OCI-LY1 (cell line): ENCODE measurements at regions not wholly inside any gene's neighbourhood (a gene's known extent, or its start where the extent isn't known, plus 50 kb on each side); places are given as distances from the start of the nearest gene placed in this dataset.

Experiments
- H2AFZ ChIP-seq: fragments of 200-600 bp; sonication (generic), shearing (Covaris generic); 2 replicates; pipeline ENCODE4 v1.6.0; 2014; ENCODE audit warnings: antibody characterized with exemption, mild to moderate bottlenecking, low read length
- H3F3A ChIP-seq: fragments of 200-600 bp; sonication (generic), shearing (Covaris generic); 2 replicates; pipeline ENCODE4 v1.6.0; 2014; ENCODE audit warnings: mild to moderate bottlenecking, antibody characterized with exemption, low read length, moderate library complexity; ENCODE audit not compliant: insufficient read depth
- H3K27ac ChIP-seq: fragments of 200-600 bp; sonication (generic); 2 replicates; pipeline ENCODE4 v1.5.1; 2014; ENCODE audit warnings: low read length, mixed run types, mild to moderate bottlenecking, low read depth; ENCODE audit not compliant: poor library complexity, severe bottlenecking
- H3K27me3 ChIP-seq: fragments of 200-600 bp; sonication (generic); 2 replicates; pipeline ENCODE4 v1.6.0; 2014; ENCODE audit warnings: antibody characterized with exemption, mild to moderate bottlenecking, low read length, moderate library complexity; ENCODE audit not compliant: insufficient read depth
- H3K36me3 ChIP-seq: fragments of 200-600 bp; sonication (generic); 2 replicates; pipeline ENCODE4 v1.6.1; 2014; ENCODE audit warnings: mild to moderate bottlenecking, antibody characterized with exemption, low read length, moderate library complexity, mixed read lengths; ENCODE audit not compliant: insufficient read depth
- H3K4me1 ChIP-seq: fragments of 200-600 bp; sonication (generic); 2 replicates; pipeline ENCODE4 v1.5.1; 2014; ENCODE audit warnings: mild to moderate bottlenecking, low read length, moderate library complexity; ENCODE audit not compliant: insufficient read depth, severe bottlenecking
- H3K4me2 ChIP-seq: fragments of 200-600 bp; sonication (generic), shearing (Covaris generic); 2 replicates; pipeline ENCODE4 v1.6.1; 2014; ENCODE audit warnings: low read length
- H3K4me3 ChIP-seq: fragments of 200-600 bp; sonication (generic); 2 replicates; pipeline ENCODE4 v1.5.1; 2014; ENCODE audit warnings: low read length, low read depth, mild to moderate bottlenecking, mixed read lengths; ENCODE audit not compliant: poor library complexity, severe bottlenecking
- H3K79me2 ChIP-seq: fragments of 200-600 bp; shearing (Covaris generic); 2 replicates; pipeline ENCODE4 v1.6.1; 2016; ENCODE audit warnings: mixed run types, low read length, mixed read lengths; ENCODE audit not compliant: insufficient read depth
- H3K9ac ChIP-seq: fragments of 200-600 bp; sonication (generic), shearing (Covaris generic); 2 replicates; pipeline ENCODE4 v1.6.1; 2014; ENCODE audit warnings: mild to moderate bottlenecking, low read length, mixed read lengths
- H3K9me2 ChIP-seq: fragments of 200-600 bp; sonication (generic), shearing (Covaris generic); 2 replicates; pipeline ENCODE4 v1.6.1; 2014; ENCODE audit warnings: low read depth, mild to moderate bottlenecking, low read length, mixed read lengths
- H3K9me3 ChIP-seq: fragments of 200-600 bp; shearing (Covaris generic); 2 replicates; pipeline ENCODE4 v1.6.1; 2014; ENCODE audit warnings: low read length, mixed read lengths
- H4K20me1 ChIP-seq: fragments of 200-600 bp; sonication (generic), shearing (Covaris generic); 2 replicates; pipeline ENCODE4 v1.6.0; 2016; ENCODE audit warnings: mild to moderate bottlenecking, low read length; ENCODE audit not compliant: insufficient read depth
- EZH2 ChIP-seq: fragments of 200-600 bp; sonication (generic), shearing (Covaris generic); IDR thresholded peaks from 2 replicates; pipeline ENCODE4 v1.8.0; 2017; ENCODE audit warnings: borderline replicate concordance, mixed run types, mild to moderate bottlenecking, antibody characterized with exemption, low read length, moderate library complexity, mixed read lengths
- TF ChIP-seq, protein P1 (sequence below): fragments of 200-600 bp; sonication (generic), shearing (Covaris generic); IDR thresholded peaks from 2 replicates; pipeline ENCODE4 v1.5.1; 2017; ENCODE audit warnings: mild to moderate bottlenecking, antibody characterized with exemption, low read length, moderate library complexity, mixed read lengths

DNA sequence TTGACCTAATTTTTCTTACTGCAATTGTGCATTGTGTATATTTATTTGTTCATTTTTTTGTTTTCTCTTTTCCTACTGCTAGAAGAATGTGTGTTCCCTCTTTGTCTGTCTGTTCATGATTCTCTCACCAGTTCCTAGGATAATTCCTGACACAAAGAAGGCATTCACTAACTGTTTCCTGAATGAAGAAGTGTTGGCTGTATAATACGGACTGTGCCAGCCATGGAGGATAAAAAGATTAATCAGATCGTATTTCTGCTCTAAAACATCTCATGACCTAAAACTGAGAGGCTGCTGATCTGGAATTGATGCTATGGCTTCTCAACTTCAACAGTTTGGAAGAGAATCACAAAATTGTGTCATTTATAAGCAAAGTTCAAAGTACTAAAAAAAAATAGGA lies 563.1 kb upstream of the FRG1 start:
- Histone ChIP-seq H3K9me2 (no peaks in the 10 kb centered on the region), H3K4me2 (no peak overlapping the region), H4K20me1 (no peaks in the 10 kb centered on the region), H3F3A (no peaks in the 10 kb centered on the region), H3K9ac (no peak overlapping the region), H2AFZ (no peak overlapping the region), H3K36me3 (no peaks in the 10 kb centered on the region), H3K4me3 (no peak overlapping the region), H3K4me1 (no peaks in the 10 kb centered on the region), H3K79me2 (no peaks in the 10 kb centered on the region), H3K27ac (no peak overlapping the region), H3K9me3 (no peaks in the 10 kb centered on the region), H3K27me3 (no peaks in the 10 kb centered on the region)
- no peak for TF ChIP-seq EZH2
- TF ChIP-seq, protein P1, sequence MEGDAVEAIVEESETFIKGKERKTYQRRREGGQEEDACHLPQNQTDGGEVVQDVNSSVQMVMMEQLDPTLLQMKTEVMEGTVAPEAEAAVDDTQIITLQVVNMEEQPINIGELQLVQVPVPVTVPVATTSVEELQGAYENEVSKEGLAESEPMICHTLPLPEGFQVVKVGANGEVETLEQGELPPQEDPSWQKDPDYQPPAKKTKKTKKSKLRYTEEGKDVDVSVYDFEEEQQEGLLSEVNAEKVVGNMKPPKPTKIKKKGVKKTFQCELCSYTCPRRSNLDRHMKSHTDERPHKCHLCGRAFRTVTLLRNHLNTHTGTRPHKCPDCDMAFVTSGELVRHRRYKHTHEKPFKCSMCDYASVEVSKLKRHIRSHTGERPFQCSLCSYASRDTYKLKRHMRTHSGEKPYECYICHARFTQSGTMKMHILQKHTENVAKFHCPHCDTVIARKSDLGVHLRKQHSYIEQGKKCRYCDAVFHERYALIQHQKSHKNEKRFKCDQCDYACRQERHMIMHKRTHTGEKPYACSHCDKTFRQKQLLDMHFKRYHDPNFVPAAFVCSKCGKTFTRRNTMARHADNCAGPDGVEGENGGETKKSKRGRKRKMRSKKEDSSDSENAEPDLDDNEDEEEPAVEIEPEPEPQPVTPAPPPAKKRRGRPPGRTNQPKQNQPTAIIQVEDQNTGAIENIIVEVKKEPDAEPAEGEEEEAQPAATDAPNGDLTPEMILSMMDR, result no peak

DNA sequence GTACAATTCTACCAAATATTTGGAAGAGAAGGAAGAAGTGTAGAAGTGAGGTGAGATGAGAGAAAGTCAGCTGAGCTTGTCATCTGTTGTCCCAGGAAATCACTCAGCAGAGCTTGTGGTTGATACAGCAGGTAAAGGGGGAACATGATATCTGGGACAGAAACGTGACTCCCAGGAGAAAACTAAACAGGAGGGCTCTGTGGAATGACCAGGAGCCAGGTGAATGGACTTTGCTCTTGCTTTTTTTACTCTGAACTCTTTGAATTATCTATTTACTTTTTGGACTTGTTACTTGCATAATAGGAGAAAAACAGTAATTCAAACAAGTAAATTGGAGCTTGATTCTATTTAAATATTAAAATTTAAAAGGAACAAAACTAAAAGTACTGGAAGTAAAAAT lies 555.6 kb upstream of the FRG1 start:
- Histone ChIP-seq H3K4me2 (no peak overlapping the region), H3K4me3 (no peak overlapping the region), H3K9me2 (no peaks in the 10 kb centered on the region), H3K36me3 (no peaks in the 10 kb centered on the region), H3F3A (no peaks in the 10 kb centered on the region), H2AFZ (no peak overlapping the region), H3K27me3 (no peaks in the 10 kb centered on the region), H3K4me1 (no peaks in the 10 kb centered on the region), H3K79me2 (no peaks in the 10 kb centered on the region), H3K9me3 (no peaks in the 10 kb centered on the region), H3K27ac (no peak overlapping the region), H3K9ac (no peak overlapping the region), H4K20me1 (no peaks in the 10 kb centered on the region)
- no peak for TF ChIP-seq EZH2
- TF ChIP-seq, protein P1, result no peak

DNA sequence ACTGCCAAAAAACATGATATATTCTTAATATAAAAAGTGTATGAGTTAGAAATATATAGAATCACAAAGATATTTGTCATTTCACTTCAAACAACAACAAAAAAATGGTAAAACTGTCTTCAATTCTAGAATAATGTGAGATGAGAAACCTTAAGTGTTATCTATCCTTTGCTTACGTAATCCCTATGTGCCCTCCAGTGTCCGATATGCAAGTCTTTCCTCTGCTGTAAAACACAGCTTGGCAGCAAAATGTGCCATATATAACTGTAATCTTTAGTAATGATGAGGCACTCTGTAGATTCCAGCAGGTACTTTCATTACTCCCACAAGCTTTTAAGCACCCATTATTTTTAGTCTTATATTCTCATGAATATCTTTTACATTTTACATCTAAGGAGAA lies 555.1 kb upstream of the FRG1 start:
- Histone ChIP-seq H3K4me2 (no peak overlapping the region), H3K79me2 (no peaks in the 10 kb centered on the region), H3K4me1 (no peaks in the 10 kb centered on the region), H3K4me3 (no peak overlapping the region), H3F3A (no peaks in the 10 kb centered on the region), H3K9ac (no peak overlapping the region), H3K27ac (no peak overlapping the region), H2AFZ (no peak overlapping the region), H4K20me1 (no peaks in the 10 kb centered on the region), H3K9me3 (no peaks in the 10 kb centered on the region), H3K27me3 (no peaks in the 10 kb centered on the region), H3K36me3 (no peaks in the 10 kb centered on the region), H3K9me2 (no peaks in the 10 kb centered on the region)
- TF ChIP-seq, protein P1, result no peak
- TF ChIP-seq EZH2, result no peak
